GM23338 (cell line): ENCODE measurements at regions not wholly inside any gene's neighbourhood (a gene's known extent, or its start where the extent isn't known, plus 50 kb on each side); places are given as distances from the start of the nearest gene placed in this dataset.

Experiments
- CREB1 ChIP-seq: fragments of 250-450 bp; sonication (Bioruptor Pico); IDR thresholded peaks from 2 replicates; pipeline ENCODE4 v1.5.0; 2020; ENCODE audit warnings: low read depth, mild to moderate bottlenecking, moderate library complexity
- CTCF ChIP-seq, 2 experiments: fragments of 200-600 bp in 1 of 2; sonication (generic) in 1 of 2; conservative IDR thresholded peaks; 2 replicates each; pipeline versions ENCODE4 v1.5.1 to v1.6.1; 2016 to 2017; ENCODE audit warnings: antibody characterized with exemption in 2 of 2, low read depth in 2 of 2, mild to moderate bottlenecking in 2 of 2, moderate library complexity in 1 of 2
- ETS1 ChIP-seq: IDR thresholded peaks from 2 replicates; pipeline ENCODE4 v1.6.1; 2016; ENCODE audit warnings: antibody characterized with exemption
- EZH2 ChIP-seq: fragments of 200-600 bp; sonication (generic); IDR thresholded peaks from one replicate; pipeline ENCODE4 v1.8.0; 2017; ENCODE audit warnings: antibody characterized with exemption, mild to moderate bottlenecking, low read depth; ENCODE audit not compliant: unreplicated experiment
- EZH2phosphoT487 ChIP-seq: fragments of 200-600 bp; sonication (generic); IDR thresholded peaks from one replicate; pipeline ENCODE4 v1.8.1; 2018; ENCODE audit warnings: antibody characterized with exemption; ENCODE audit not compliant: unreplicated experiment
- JUNB ChIP-seq: IDR thresholded peaks from one replicate; pipeline ENCODE4 v1.6.1; 2016; ENCODE audit warnings: antibody characterized with exemption; ENCODE audit not compliant: unreplicated experiment
- NANOG ChIP-seq: IDR thresholded peaks from 2 replicates; pipeline ENCODE4 v1.6.1; 2016; ENCODE audit warnings: antibody characterized with exemption, borderline replicate concordance
- POLR2AphosphoS5 ChIP-seq: IDR thresholded peaks from 2 replicates; pipeline ENCODE4 v1.6.1; 2016; ENCODE audit warnings: antibody characterized with exemption, low read depth
- STAT1 ChIP-seq: IDR thresholded peaks from one replicate; pipeline ENCODE4 v1.6.1; 2016; ENCODE audit warnings: antibody characterized with exemption; ENCODE audit not compliant: unreplicated experiment
- ZNF114 ChIP-seq: fragments of 250-450 bp; sonication (Bioruptor Pico); IDR thresholded peaks from 2 replicates; pipeline ENCODE4 v1.5.0; 2020; ENCODE audit warnings: mild to moderate bottlenecking, moderate library complexity
- ZNF331 ChIP-seq: fragments of 250-450 bp; sonication (Bioruptor Pico); IDR thresholded peaks from 2 replicates; pipeline ENCODE4 v1.5.0; 2020; ENCODE audit warnings: low read depth, mild to moderate bottlenecking, moderate library complexity
- ZNF462 ChIP-seq: fragments of 250-450 bp; sonication (Bioruptor Pico); IDR thresholded peaks from 2 replicates; pipeline ENCODE4 v1.5.0; 2020; ENCODE audit warnings: mild to moderate bottlenecking, moderate library complexity
- TF ChIP-seq, protein P1 (sequence below): IDR thresholded peaks from one replicate; pipeline ENCODE4 v1.6.1; 2018; ENCODE audit warnings: antibody characterized with exemption; ENCODE audit not compliant: unreplicated experiment

GRCh38 chr3:127375151-127375930, 87.5 kb upstream of the PRR20G start:
- TF ChIP-seq POLR2AphosphoS5 (no peak), EZH2 (no peak), CTCF (conservative IDR thresholded peaks at IDR 0.05; ENCODE audit: low read depth in 2 of 2) (no peak), EZH2phosphoT487 (no peak), JUNB (no peak), ZNF331 (CRISPR knock-in tag) (no peak), STAT1 (no peak), CREB1 (no peak), ZNF114 (CRISPR knock-in tag) (no peak), NANOG (no peak), ZNF462 (CRISPR knock-in tag) (no peak), ETS1 (no peak)
- TF ChIP-seq, protein P1, sequence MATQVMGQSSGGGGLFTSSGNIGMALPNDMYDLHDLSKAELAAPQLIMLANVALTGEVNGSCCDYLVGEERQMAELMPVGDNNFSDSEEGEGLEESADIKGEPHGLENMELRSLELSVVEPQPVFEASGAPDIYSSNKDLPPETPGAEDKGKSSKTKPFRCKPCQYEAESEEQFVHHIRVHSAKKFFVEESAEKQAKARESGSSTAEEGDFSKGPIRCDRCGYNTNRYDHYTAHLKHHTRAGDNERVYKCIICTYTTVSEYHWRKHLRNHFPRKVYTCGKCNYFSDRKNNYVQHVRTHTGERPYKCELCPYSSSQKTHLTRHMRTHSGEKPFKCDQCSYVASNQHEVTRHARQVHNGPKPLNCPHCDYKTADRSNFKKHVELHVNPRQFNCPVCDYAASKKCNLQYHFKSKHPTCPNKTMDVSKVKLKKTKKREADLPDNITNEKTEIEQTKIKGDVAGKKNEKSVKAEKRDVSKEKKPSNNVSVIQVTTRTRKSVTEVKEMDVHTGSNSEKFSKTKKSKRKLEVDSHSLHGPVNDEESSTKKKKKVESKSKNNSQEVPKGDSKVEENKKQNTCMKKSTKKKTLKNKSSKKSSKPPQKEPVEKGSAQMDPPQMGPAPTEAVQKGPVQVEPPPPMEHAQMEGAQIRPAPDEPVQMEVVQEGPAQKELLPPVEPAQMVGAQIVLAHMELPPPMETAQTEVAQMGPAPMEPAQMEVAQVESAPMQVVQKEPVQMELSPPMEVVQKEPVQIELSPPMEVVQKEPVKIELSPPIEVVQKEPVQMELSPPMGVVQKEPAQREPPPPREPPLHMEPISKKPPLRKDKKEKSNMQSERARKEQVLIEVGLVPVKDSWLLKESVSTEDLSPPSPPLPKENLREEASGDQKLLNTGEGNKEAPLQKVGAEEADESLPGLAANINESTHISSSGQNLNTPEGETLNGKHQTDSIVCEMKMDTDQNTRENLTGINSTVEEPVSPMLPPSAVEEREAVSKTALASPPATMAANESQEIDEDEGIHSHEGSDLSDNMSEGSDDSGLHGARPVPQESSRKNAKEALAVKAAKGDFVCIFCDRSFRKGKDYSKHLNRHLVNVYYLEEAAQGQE, result no peak
